Liver (tissue), 7 donors: ENCODE measurements at regions not wholly inside any gene's neighbourhood (a gene's known extent, or its start where the extent isn't known, plus 50 kb on each side); places are given as distances from the start of the nearest gene placed in this dataset.

Experiments used
- DNase-seq: peaks from one replicate; pipeline ENCODE4 v3.0.0-alpha.2; 2017; ENCODE audit warnings: low spot score
- H3K27ac ChIP-seq, 2 donors: one replicate each; pipeline ENCODE4 v1.7.0; 2013; ENCODE audit warnings: inconsistent platforms in 2 of 2, low read length in 2 of 2, control low read depth in 1 of 2, low read depth in 1 of 2, mild to moderate bottlenecking in 1 of 2
- H3K27me3 ChIP-seq, 4 donors: one replicate each; pipeline versions ENCODE4 v1.6.1 to v1.7.0; 2013; ENCODE audit warnings: low read length in 3 of 4, inconsistent platforms in 1 of 4, mild to moderate bottlenecking in 1 of 4, moderate library complexity in 1 of 4; ENCODE audit not compliant: control insufficient read depth in 4 of 4, insufficient read depth in 4 of 4
- H3K36me3 ChIP-seq, 4 donors: one replicate each; pipeline versions ENCODE4 v1.6.1 to v1.7.0; 2013; ENCODE audit warnings: low read length in 3 of 4, mild to moderate bottlenecking in 3 of 4, low read depth in 1 of 4, moderate library complexity in 1 of 4; ENCODE audit not compliant: control insufficient read depth in 4 of 4, insufficient read depth in 3 of 4
- H3K4me1 ChIP-seq, 4 donors: one replicate each; pipeline versions ENCODE4 v1.6.1 to v1.7.0; 2013; ENCODE audit warnings: low read length in 3 of 4, mild to moderate bottlenecking in 3 of 4, moderate library complexity in 1 of 4; ENCODE audit not compliant: control insufficient read depth in 4 of 4, insufficient read depth in 4 of 4
- H3K4me3 ChIP-seq, 3 donors: one replicate each; pipeline versions ENCODE4 v1.6.1 to v1.7.0; 2013; ENCODE audit warnings: low read length in 3 of 3, control low read depth in 1 of 3, low read depth in 1 of 3, mild to moderate bottlenecking in 1 of 3
- H3K9ac ChIP-seq, 2 donors: one replicate each; pipeline ENCODE4 v1.7.0; 2013; ENCODE audit warnings: low read length in 2 of 2, mild to moderate bottlenecking in 2 of 2, moderate library complexity in 2 of 2, control low read depth in 1 of 2, low read depth in 1 of 2
- H3K9me3 ChIP-seq, 4 donors: one replicate each; pipeline versions ENCODE4 v1.6.1 to v1.7.0; 2013; ENCODE audit warnings: low read length in 3 of 4; ENCODE audit not compliant: control insufficient read depth in 4 of 4
- EGR1 ChIP-seq, 2 donors: IDR thresholded peaks; 2 replicates each; pipeline ENCODE4 v1.6.1; 2016 to 2018; ENCODE audit warnings: antibody characterized with exemption in 2 of 2, low read depth in 2 of 2
- FOXA1 ChIP-seq: IDR thresholded peaks from 2 replicates; pipeline ENCODE4 v1.6.1; 2016; ENCODE audit warnings: antibody characterized with exemption
- FOXA2 ChIP-seq: IDR thresholded peaks from 2 replicates; pipeline ENCODE4 v1.6.1; 2016; ENCODE audit warnings: antibody characterized with exemption
- GABPA ChIP-seq, 2 donors: IDR thresholded peaks in 1 of 2; conservative IDR thresholded peaks in 1 of 2; 2 replicates each; pipeline ENCODE4 v1.6.1; 2016; ENCODE audit warnings: antibody characterized with exemption in 2 of 2, mild to moderate bottlenecking in 1 of 2, moderate library complexity in 1 of 2
- HNF4A ChIP-seq, 2 donors: conservative IDR thresholded peaks; 2 replicates each; pipeline ENCODE4 v1.6.1; 2016; ENCODE audit warnings: antibody characterized with exemption in 2 of 2, mild to moderate bottlenecking in 2 of 2
- HNF4G ChIP-seq: IDR thresholded peaks from 2 replicates; pipeline ENCODE4 v1.6.1; 2016; ENCODE audit warnings: antibody characterized with exemption
- JUND ChIP-seq, 2 donors: IDR thresholded peaks; 2 replicates each; pipeline ENCODE4 v1.6.1; 2016; ENCODE audit warnings: antibody characterized with exemption in 2 of 2
- NR2F2 ChIP-seq: IDR thresholded peaks from 2 replicates; pipeline ENCODE4 v1.6.1; 2016; ENCODE audit warnings: antibody characterized with exemption
- RXRA ChIP-seq, 2 donors: IDR thresholded peaks; 2 replicates each; pipeline ENCODE4 v1.6.1; 2017 to 2018; ENCODE audit warnings: antibody characterized with exemption in 2 of 2, mild to moderate bottlenecking in 1 of 2
- TAF1 ChIP-seq: conservative IDR thresholded peaks from 2 replicates; pipeline ENCODE4 v1.6.1; 2016; ENCODE audit warnings: antibody characterized with exemption, mild to moderate bottlenecking
- YY1 ChIP-seq: IDR thresholded peaks from 2 replicates; pipeline ENCODE4 v1.6.1; 2016; ENCODE audit warnings: antibody characterized with exemption, mild to moderate bottlenecking
- WGBS: extraction: QIAGEN DNeasy Blood & Tissue Kit; methylation state at CpG from one replicate; pipeline ENCODE4 v1.1.7; 2013; 5-methylcytosine and 5-hydroxymethylcytosine counted together
- TF ChIP-seq, protein P1 (sequence below): IDR thresholded peaks from 2 replicates; pipeline ENCODE4 v1.6.1; 2016; ENCODE audit warnings: antibody characterized with exemption, mild to moderate bottlenecking
- TF ChIP-seq, protein P2 (sequence below): IDR thresholded peaks from 2 replicates; pipeline ENCODE4 v1.6.1; 2016; ENCODE audit warnings: antibody characterized with exemption
- TF ChIP-seq, protein P3 (sequence below): IDR thresholded peaks from 2 replicates; pipeline ENCODE4 v1.6.1; 2016; ENCODE audit warnings: antibody characterized with exemption
- donor health status: healthy.
- donor health status: healthy.
- donor health status: healthy.
- donor health status: healthy.

DNA sequence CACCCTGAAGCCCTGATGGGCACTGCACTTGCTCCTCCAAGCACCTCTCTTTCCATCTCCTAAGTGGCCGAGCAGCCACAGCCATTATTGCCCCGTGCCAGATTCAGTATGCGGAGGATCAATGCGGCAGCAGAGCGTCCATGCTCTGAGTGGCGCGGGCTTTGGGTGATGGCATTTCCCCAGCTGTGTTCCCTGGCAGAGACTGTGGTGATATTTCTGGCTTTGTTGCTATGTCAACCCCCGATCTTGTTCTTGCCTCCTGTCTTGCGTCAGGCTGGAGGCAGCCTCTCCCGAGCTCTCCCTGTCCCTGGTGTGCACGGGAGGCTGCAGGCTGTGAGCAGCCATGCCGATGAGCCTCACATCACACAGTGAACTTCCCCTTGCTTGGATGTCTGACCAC is 1018.6 kb downstream of the TBC1D22A start (continued):
- TF ChIP-seq, protein P1, sequence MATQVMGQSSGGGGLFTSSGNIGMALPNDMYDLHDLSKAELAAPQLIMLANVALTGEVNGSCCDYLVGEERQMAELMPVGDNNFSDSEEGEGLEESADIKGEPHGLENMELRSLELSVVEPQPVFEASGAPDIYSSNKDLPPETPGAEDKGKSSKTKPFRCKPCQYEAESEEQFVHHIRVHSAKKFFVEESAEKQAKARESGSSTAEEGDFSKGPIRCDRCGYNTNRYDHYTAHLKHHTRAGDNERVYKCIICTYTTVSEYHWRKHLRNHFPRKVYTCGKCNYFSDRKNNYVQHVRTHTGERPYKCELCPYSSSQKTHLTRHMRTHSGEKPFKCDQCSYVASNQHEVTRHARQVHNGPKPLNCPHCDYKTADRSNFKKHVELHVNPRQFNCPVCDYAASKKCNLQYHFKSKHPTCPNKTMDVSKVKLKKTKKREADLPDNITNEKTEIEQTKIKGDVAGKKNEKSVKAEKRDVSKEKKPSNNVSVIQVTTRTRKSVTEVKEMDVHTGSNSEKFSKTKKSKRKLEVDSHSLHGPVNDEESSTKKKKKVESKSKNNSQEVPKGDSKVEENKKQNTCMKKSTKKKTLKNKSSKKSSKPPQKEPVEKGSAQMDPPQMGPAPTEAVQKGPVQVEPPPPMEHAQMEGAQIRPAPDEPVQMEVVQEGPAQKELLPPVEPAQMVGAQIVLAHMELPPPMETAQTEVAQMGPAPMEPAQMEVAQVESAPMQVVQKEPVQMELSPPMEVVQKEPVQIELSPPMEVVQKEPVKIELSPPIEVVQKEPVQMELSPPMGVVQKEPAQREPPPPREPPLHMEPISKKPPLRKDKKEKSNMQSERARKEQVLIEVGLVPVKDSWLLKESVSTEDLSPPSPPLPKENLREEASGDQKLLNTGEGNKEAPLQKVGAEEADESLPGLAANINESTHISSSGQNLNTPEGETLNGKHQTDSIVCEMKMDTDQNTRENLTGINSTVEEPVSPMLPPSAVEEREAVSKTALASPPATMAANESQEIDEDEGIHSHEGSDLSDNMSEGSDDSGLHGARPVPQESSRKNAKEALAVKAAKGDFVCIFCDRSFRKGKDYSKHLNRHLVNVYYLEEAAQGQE: no peak

DNA sequence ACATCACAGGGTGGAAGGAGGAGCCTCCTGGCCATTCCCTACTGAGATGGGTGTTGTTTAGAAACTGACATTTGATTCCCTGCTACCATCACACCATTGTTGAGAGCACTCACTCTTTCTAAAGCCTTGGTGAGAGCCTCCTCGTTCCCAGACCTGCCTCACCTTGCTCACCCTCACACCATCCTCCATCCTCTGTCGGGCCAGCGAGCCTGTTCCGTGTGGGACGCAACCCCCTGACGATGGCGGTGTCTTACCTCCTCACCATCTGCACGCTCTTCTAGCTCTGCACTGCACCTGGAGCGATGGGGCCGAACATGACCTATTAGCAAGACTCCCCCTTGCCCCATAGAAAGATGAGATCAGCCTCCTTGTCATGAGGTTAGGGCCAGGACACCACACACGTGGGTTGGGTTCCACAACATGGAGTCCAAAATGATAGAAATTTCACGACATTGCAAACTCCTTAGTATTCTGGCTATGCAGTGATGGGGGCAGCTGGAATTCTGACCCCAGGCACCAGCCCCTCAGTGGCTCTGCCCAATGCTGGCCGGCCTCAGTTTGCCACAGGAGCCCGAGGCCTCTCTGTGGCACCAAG is 1017.9 kb downstream of the TBC1D22A start:
- Histone ChIP-seq H3K4me1 (no peaks in the 10 kb centered on the region), H3K27me3 (peaks cover 0 to 6% (median under 1%) of the 10 kb centered on the region in 4 donors), H3K27ac (no peak overlapping the region), H3K36me3 (no peaks in the 10 kb centered on the region), H3K9ac (no peak overlapping the region), H3K4me3 (no peak overlapping the region), H3K9me3 (peaks cover 0 to 5% (median 2%) of the 10 kb centered on the region in 4 donors)
- TF ChIP-seq TAF1 (no peak), FOXA1 (no peak)
- peak; percentile 14 for DNase-seq
- 80% methylated on average over 14 of the region's 14 CpGs for WGBS

DNA sequence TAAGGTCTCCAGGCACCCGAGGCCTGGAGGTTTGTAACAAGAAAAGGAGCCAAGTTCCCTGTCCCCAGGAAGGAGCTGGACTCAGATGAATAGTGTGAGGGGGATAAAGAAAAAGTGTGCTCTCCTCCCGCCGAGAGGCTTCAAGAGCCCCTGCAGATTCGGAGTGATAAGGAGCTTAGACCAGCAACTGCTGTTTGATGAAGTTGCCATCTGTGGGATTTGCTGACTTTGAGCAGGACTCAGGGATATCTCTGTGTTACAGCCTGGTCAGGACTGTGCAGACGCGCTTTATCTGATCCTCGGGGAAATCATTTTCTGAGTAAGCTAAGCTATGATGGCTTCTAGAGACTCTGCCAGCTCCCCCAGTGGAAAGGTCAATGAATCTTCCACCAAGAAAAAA is 1017.0 kb downstream of the TBC1D22A start:
- DNase-seq: no peak
- Histone ChIP-seq H3K4me3 (no peak overlapping the region), H3K27ac (no peak overlapping the region), H3K27me3 (peaks cover 0 to 4% (median under 1%) of the 10 kb centered on the region in 4 donors), H3K9ac (no peak overlapping the region), H3K36me3 (no peaks in the 10 kb centered on the region), H3K4me1 (no peaks in the 10 kb centered on the region), H3K9me3 (no peaks in the 10 kb centered on the region)
- 28% methylated on average over 7 of the region's 7 CpGs for WGBS
- no peak for TF ChIP-seq EGR1 (IDR thresholded peaks at IDR 0.05; ENCODE audit: low read depth in 2 of 2)
- no peak for TF ChIP-seq FOXA1
- no peak for TF ChIP-seq HNF4G
- no peak for TF ChIP-seq YY1
- TF ChIP-seq, protein P2, sequence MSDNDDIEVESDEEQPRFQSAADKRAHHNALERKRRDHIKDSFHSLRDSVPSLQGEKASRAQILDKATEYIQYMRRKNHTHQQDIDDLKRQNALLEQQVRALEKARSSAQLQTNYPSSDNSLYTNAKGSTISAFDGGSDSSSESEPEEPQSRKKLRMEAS: no peak
- no peak for TF ChIP-seq GABPA (IDR thresholded peaks at IDR 0.05 in 1 of 2, conservative IDR thresholded peaks at IDR 0.05 in 1 of 2)
- TF ChIP-seq, protein P1: no peak
- TF ChIP-seq HNF4A (conservative IDR thresholded peaks at IDR 0.05): no peak
- TF ChIP-seq JUND (IDR thresholded peaks at IDR 0.05): no peak
- TF ChIP-seq RXRA (IDR thresholded peaks at IDR 0.05): no peak
- TF ChIP-seq FOXA2: no peak
- TF ChIP-seq, protein P3, sequence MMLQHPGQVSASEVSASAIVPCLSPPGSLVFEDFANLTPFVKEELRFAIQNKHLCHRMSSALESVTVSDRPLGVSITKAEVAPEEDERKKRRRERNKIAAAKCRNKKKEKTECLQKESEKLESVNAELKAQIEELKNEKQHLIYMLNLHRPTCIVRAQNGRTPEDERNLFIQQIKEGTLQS: no peak
- TF ChIP-seq NR2F2: no peak
